Large intestine (tissue), 3 donors: ENCODE measurements at regions not wholly inside any gene's neighbourhood (a gene's known extent, or its start where the extent isn't known, plus 50 kb on each side); places are given as distances from the start of the nearest gene placed in this dataset.

ENCODE experiments used
- DNase-seq, 2 donors: peaks; one replicate each; pipeline versions ENCODE4 v3.0.0 to v3.0.0-alpha.2; 2013
- H3K27ac ChIP-seq: one replicate; pipeline ENCODE4 v1.5.1; 2013; ENCODE audit warnings: low read length
- H3K27me3 ChIP-seq: 2 replicates; pipeline ENCODE4 v1.6.1; 2013; ENCODE audit warnings: low read length; ENCODE audit not compliant: control insufficient read depth, insufficient read depth
- H3K36me3 ChIP-seq: 2 replicates; pipeline ENCODE4 v1.6.1; 2013; ENCODE audit warnings: low read length; ENCODE audit not compliant: control insufficient read depth, insufficient read depth
- H3K4me1 ChIP-seq: one replicate; pipeline ENCODE4 v1.6.1; 2013; ENCODE audit warnings: low read length; ENCODE audit not compliant: control insufficient read depth, insufficient read depth
- H3K4me3 ChIP-seq: one replicate; pipeline ENCODE4 v1.5.1; 2013; ENCODE audit warnings: low read length
- H3K9me3 ChIP-seq: one replicate; pipeline ENCODE4 v1.6.1; 2013; ENCODE audit warnings: mild to moderate bottlenecking, low read depth, low read length, moderate library complexity; ENCODE audit not compliant: control insufficient read depth
- WGBS: methylation state at CpG from one replicate; pipeline ENCODE4 v1.1.5; 2013; ENCODE audit warnings: low lambda C conversion rate; ENCODE audit not compliant: insufficient coverage; 5-methylcytosine and 5-hydroxymethylcytosine counted together

DNA sequence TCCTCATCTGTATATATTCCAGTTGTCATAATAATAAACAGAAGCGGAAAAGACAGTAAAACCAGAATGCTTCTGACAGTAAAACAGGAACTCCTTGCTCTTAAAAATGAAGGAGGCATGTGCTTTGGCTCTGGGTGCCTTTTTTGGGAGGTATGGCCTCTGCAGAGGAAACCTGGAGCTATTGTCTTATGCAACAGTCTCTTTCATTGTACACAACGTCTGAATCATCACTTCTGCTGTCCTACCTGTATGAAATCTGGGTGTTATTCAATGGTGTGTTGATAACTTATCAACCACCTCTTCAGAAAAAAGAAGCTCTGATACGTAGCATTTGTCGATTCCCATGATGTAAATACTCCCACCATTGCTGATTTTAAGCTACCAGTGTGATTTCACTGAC is 64.8 kb downstream of the CDCA7 start:
- no CpG with 5 or more reads among the region's 4 CpGs for WGBS
- Histone ChIP-seq H3K4me1 (no peaks in the 10 kb centered on the region), H3K9me3 (no peaks in the 10 kb centered on the region), H3K27me3 (no peaks in the 10 kb centered on the region), H3K27ac (no peak overlapping the region), H3K36me3 (no peaks in the 10 kb centered on the region), H3K4me3 (no peak overlapping the region)
- no peak for DNase-seq

DNA sequence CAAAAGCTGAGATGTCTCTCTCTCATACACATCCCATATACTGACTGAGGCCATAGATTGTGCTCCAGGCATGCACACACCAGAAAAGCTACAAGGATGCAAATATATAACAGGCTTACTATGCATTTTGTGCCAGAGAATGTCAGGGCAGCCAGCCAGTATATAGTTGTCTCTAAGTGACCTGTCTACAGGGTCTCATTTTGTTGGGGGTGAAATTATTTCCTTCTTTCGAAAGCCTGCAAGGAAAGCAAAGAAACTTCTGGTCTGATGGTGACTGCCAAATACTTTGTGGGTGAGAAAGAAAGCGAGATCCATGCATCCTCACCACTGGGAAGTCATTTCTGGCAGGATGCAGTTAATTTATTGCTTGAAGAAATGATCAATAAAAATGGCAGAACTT is 70.2 kb downstream of the CDCA7 start:
- Histone ChIP-seq H3K36me3 (no peaks in the 10 kb centered on the region), H3K9me3 (no peaks in the 10 kb centered on the region), H3K27me3 (no peaks in the 10 kb centered on the region), H3K27ac (no peak overlapping the region), H3K4me1 (no peaks in the 10 kb centered on the region), H3K4me3 (no peak overlapping the region)
- 100% methylated on average over 1 of the region's 2 CpGs for WGBS
- no peak for DNase-seq

DNA sequence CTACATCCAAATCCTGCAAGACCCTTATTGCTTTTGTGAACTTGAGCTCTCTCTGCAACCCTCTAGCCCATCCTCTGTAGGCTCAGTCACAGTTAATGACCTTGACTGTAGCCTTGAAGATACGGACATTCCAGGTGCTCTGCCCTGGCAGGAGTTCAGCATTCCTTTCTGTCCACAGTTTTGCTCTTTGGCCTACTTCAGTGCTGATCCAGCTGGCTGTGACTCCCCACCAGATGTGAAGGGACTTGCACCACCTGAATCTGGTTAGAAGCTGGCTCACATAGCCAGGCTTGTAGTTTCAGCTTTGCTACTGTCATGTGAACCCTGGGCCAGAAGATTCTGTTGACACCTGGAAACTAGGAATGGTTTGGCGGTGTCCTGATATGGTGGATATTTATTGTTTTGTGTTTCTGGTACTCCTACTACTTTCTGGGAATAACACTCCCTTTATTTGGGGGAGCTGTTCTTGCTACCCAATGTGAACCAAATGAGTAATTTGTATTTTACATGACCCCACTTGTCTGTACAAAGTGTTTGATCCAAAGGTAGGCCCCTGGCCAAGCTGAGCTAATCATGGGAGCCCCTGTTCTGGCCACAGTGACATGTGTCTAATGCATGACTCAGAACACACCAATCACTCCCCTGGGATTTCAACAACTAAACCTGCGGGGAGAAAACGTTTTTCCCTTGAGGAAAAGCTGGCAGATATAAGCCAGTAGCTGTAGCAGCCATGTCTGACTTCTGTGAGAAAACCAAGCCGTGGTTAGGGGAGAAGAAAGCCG is 73.4 kb downstream of the CDCA7 start:
- H3K4me3 ChIP-seq, result no peak overlapping the region
- WGBS, result 100% methylated on average over 1 of the region's 6 CpGs
- H3K9me3 ChIP-seq, result no peaks in the 10 kb centered on the region
- H3K4me1 ChIP-seq, result no peaks in the 10 kb centered on the region
- H3K36me3 ChIP-seq, result no peaks in the 10 kb centered on the region
- DNase-seq, result peak; percentile 4 to 29
- H3K27me3 ChIP-seq, result peaks cover 5% of the 10 kb centered on the region
- H3K27ac ChIP-seq, result no peak overlapping the region

DNA sequence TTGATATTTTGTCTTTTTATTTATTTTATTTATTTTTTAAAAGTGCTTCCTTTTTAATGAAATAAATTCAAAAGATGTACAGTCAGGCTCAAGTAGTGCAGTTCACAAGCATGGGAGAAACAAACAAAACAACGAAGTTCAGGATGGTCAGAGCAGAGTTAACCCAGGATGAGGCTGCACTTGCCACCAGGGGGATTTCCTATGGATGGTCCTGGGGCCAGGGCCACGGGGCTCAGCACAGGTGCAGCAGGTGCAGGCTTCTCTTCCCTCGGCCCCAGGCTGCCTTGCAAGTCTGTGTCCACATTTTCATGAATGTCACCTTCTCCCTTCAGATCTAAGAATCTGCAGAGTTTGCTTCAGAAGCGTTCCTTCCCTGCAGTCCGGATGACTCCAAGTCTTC is 76.5 kb downstream of the CDCA7 start:
- WGBS, result 60% methylated on average over 1 of the region's 5 CpGs
- no peak for DNase-seq

DNA sequence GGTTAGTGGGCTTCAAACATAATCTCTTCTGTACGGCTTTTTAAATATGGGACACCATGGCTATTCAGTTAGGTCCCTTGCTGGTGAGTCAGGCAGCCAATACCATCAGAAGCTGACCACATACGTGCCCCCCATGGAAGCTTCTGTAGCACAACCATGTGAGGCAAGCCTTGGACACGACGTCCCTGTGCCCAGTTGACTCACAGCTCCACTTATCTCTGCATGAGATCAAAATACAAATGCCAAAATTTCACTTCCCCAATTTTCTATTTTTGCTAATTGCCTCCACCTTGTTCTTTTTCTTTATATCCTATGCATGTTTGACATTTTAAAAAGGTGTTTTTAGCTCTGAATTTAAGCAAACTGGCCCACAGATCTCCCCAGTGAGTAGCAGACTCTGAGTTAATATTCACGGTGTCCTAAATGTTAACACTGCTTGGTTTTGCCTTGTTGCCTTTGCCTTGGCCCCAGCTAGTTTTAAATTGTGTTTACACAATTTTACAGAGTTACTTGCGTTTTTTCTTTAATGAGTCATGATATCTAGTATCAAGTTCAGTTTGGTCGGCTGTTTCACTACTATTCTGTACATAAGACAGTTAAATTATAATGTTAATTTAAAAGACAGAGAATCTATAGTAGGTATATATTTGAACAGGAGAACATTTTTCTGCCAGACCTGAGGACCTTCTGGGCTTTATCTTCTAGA is 77.5 kb downstream of the CDCA7 start:
- WGBS, result no CpG with 5 or more reads among the region's 7 CpGs
- H3K4me3 ChIP-seq, result no peak overlapping the region
- H3K27ac ChIP-seq, result no peak overlapping the region
- no peak for DNase-seq
- H3K9me3 ChIP-seq, result no peaks in the 10 kb centered on the region
- no peaks in the 10 kb centered on the region for H3K4me1 ChIP-seq
- no peaks in the 10 kb centered on the region for H3K36me3 ChIP-seq
- peaks cover 7% of the 10 kb centered on the region for H3K27me3 ChIP-seq

More for the DNA sequence above, 76.5 kb downstream of the CDCA7 start:
- Histone ChIP-seq H3K4me1 (no peaks in the 10 kb centered on the region), H3K27me3 (peaks cover 7% of the 10 kb centered on the region), H3K9me3 (no peaks in the 10 kb centered on the region), H3K27ac (no peak overlapping the region), H3K4me3 (no peak overlapping the region), H3K36me3 (no peaks in the 10 kb centered on the region)

DNA sequence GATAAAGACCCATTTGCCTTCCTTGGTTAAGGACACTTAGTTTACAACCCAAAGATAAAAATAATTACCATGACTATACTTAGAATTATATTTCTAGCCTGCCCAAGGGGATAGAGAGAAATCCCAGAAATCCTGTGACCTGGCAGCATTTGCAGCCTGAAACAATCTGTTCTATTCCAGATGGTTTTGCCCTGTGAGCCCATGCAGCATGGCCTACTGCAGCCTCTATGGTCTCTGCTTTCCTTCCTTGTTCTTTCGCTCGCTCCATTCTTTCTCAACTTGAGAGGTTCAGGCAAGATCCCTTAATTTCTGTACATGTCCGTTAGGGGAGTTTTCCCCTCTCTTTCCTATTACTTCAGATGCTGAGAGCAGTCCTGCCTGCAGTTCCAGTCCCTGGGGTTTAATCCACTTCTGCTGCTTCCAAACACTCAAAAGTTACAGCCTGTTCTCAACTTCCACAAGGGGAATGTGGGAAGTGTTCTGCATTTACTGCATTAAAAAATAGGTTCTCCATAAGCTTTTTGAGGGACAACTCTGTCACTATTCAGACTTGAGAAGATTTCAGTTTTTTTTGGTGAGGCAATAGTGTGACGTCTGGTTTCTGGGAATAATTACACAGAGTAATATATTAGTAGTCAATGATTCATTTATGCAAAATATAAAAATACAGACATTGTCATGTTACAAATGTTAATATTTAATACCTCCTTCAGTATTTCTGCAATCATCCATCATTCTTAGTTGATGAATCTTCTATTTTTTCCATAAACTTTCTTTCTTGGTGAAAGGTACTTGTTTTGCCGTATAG is 80.3 kb downstream of the CDCA7 start:
- DNase-seq, result no peak
- Histone ChIP-seq H3K4me3 (no peak overlapping the region), H3K27me3 (peaks cover 10% of the 10 kb centered on the region), H3K9me3 (no peaks in the 10 kb centered on the region), H3K36me3 (no peaks in the 10 kb centered on the region), H3K27ac (no peak overlapping the region), H3K4me1 (no peaks in the 10 kb centered on the region)
- WGBS, result 91% methylated on average over 4 of the region's 5 CpGs

DNA sequence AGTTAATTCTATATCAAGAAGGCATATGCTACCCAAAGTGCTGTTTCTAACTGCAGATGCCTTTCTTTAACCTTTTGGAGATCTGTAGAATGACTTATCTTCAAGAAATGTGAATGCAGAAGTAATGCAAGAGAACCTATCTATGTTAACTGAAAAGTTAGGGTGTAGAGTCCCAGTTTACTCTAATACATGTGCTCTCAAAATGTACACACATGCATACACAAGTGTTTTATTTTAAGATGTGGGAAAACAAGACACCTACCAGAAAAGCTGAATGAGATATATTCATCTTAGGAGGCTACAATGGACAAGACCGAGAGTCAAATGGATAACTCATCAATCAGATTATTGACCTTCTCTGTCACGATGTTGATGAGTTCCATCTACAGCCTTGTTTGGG is 80.9 kb downstream of the CDCA7 start:
- H3K9me3 ChIP-seq, result no peaks in the 10 kb centered on the region
- WGBS, result no CpG with 5 or more reads among the region's 2 CpGs

DNA sequence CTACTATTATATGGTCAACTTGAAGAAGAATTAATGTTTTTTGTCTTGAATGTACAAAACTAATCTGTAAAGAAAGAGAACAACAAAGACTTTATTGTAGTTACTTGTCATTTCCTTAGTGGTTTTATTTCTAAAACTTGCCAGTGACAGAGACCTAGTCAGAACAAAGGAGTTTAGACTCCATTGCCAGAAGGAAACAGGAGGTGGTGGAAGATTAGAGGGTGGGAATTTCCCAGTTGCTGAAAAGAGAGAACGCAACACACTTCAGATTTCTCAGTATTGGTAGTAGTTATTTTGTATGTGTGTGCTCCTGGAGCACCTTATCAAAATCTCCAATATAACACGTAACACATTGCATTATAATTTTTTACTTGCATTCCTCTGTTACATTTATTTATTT is 81.4 kb downstream of the CDCA7 start:
- DNase-seq, result no peak
- Histone ChIP-seq H3K27me3 (peaks cover 10% of the 10 kb centered on the region), H3K36me3 (no peaks in the 10 kb centered on the region), H3K27ac (no peak overlapping the region), H3K4me1 (no peaks in the 10 kb centered on the region), H3K4me3 (no peak overlapping the region), H3K9me3 (no peaks in the 10 kb centered on the region)
- WGBS, result no CpG with 5 or more reads among the region's 2 CpGs

More for the DNA sequence above, 80.9 kb downstream of the CDCA7 start:
- DNase-seq, result no peak
- Histone ChIP-seq H3K4me3 (no peak overlapping the region), H3K4me1 (no peaks in the 10 kb centered on the region), H3K27ac (no peak overlapping the region), H3K27me3 (peaks cover 10% of the 10 kb centered on the region), H3K36me3 (no peaks in the 10 kb centered on the region)

DNA sequence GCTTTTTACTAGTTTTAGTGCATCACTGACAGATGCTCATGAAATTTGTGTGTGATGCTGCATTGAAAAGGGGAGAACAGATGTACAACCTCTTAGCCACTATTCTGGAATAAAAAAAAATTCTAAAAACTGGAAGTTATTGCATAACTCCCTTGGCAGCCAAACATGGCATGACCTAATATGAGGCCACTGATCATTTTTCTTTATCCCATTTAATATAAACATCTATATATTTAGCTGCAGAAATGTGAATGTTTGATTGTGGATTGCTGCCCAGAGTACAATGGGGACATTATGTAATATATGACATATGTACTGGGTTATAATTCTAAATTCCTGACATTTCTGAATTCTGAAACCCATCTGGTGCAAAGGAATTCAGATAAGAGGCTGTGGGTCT is 86.5 kb downstream of the CDCA7 start:
- Histone ChIP-seq H3K27ac (no peak overlapping the region), H3K4me1 (no peaks in the 10 kb centered on the region), H3K9me3 (no peaks in the 10 kb centered on the region), H3K4me3 (no peak overlapping the region), H3K36me3 (no peaks in the 10 kb centered on the region), H3K27me3 (peaks cover 3% of the 10 kb centered on the region)
- DNase-seq, result no peak

DNA sequence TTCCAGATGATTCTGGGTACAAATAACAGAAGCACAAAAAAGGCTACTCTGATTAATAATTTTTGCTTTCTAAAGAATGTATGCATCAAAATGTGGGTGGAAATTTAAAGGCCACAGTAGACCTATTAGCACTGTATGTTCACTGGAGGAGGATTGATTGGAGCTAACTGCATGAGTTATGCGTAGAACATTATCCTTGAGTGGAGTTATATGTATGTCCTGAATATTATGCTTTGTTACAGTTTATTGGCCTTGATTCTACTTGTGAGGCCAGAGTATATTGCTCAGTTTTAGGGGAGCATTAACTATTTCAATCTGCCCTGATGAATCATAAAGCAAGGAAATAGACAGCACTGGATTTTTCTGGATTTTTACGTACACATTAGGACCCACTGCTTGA is 87.9 kb downstream of the CDCA7 start:
- H3K9me3 ChIP-seq, result no peaks in the 10 kb centered on the region
- H3K4me1 ChIP-seq, result no peaks in the 10 kb centered on the region
- DNase-seq, result no peak
- H3K4me3 ChIP-seq, result no peak overlapping the region
- H3K36me3 ChIP-seq, result no peaks in the 10 kb centered on the region
- no CpG with 5 or more reads among the region's 2 CpGs for WGBS
- peaks cover 3% of the 10 kb centered on the region for H3K27me3 ChIP-seq
- no peak overlapping the region for H3K27ac ChIP-seq
